HEK293T (cell line): ENCODE measurements at regions not wholly inside any gene's neighbourhood (a gene's known extent, or its start where the extent isn't known, plus 50 kb on each side); places are given as distances from the start of the nearest gene placed in this dataset.

ENCODE experiments used
- CTCF ChIA-PET: fragments of 350-600 bp; formaldehyde crosslinking; extraction: SDS; loops from one replicate; lab custom pipeline; 2021; ENCODE audit warnings: antibody characterized with exemption, inconsistent platforms; lab: Yijun Ruan, JAX
- POLR2A ChIA-PET: fragments of 350-600 bp; formaldehyde crosslinking; extraction: SDS; loops from one replicate; lab custom pipeline; 2020; ENCODE audit warnings: antibody characterized with exemption, inconsistent platforms; lab: Yijun Ruan, JAX
- DNase-seq: peaks from one replicate; pipeline ENCODE4 v3.0.0; 2012; ENCODE audit warnings: mixed read lengths; ENCODE audit errors: extremely low spot score
- ARNT ChIP-seq: fragments of 450-650 bp; IDR thresholded peaks from 2 replicates; pipeline ENCODE4 v1.6.1; 2017; ENCODE audit warnings: mild to moderate bottlenecking
- BHLHE40 ChIP-seq: fragments of 450-650 bp; IDR thresholded peaks from 2 replicates; pipeline ENCODE4 v1.6.1; 2016; ENCODE audit warnings: mild to moderate bottlenecking, moderate library complexity, borderline replicate concordance
- CTBP1 ChIP-seq: fragments of 450-650 bp; IDR thresholded peaks from 2 replicates; pipeline ENCODE4 v1.6.1; 2016; ENCODE audit warnings: borderline replicate concordance
- ELF4 ChIP-seq: fragments of 450-650 bp; IDR thresholded peaks from 2 replicates; pipeline ENCODE4 v1.6.1; 2017; ENCODE audit warnings: antibody characterized with exemption
- FOXA1 ChIP-seq: fragments of 450-650 bp; IDR thresholded peaks from 2 replicates; pipeline ENCODE4 v1.6.1; 2016; ENCODE audit warnings: mild to moderate bottlenecking
- FOXK2 ChIP-seq: fragments of 450-650 bp; IDR thresholded peaks from 2 replicates; pipeline ENCODE4 v1.6.1; 2016; ENCODE audit warnings: mild to moderate bottlenecking
- FOXM1 ChIP-seq: fragments of 450-650 bp; IDR thresholded peaks from 2 replicates; pipeline ENCODE4 v1.6.1; 2017; ENCODE audit warnings: mild to moderate bottlenecking, borderline replicate concordance
- HDGF ChIP-seq: fragments of 450-650 bp; IDR thresholded peaks from 2 replicates; pipeline ENCODE4 v1.6.1; 2017; ENCODE audit warnings: antibody characterized with exemption, borderline replicate concordance
- L3MBTL2 ChIP-seq: fragments of 450-650 bp; conservative IDR thresholded peaks from 2 replicates; pipeline ENCODE4 v1.6.1; 2016; ENCODE audit warnings: mild to moderate bottlenecking
- LEF1 ChIP-seq: fragments of 450-650 bp; IDR thresholded peaks from 2 replicates; pipeline ENCODE4 v1.6.1; 2017; ENCODE audit warnings: mild to moderate bottlenecking, borderline replicate concordance
- NFRKB ChIP-seq: fragments of 450-650 bp; IDR thresholded peaks from 2 replicates; pipeline ENCODE4 v1.6.1; 2016; ENCODE audit warnings: mild to moderate bottlenecking, moderate library complexity
- PKNOX1 ChIP-seq: fragments of 450-650 bp; IDR thresholded peaks from 2 replicates; pipeline ENCODE4 v1.6.1; 2016
- SP1 ChIP-seq: fragments of 450-650 bp; IDR thresholded peaks from 2 replicates; pipeline ENCODE4 v1.6.1; 2017
- SUZ12 ChIP-seq: fragments of 450-650 bp; IDR thresholded peaks from 2 replicates; pipeline ENCODE4 v1.6.1; 2016; ENCODE audit warnings: mild to moderate bottlenecking
- TARDBP ChIP-seq: fragments of 450-650 bp; IDR thresholded peaks from 2 replicates; pipeline ENCODE4 v1.6.1; 2016
- ZNF384 ChIP-seq: fragments of 450-650 bp; IDR thresholded peaks from 2 replicates; pipeline ENCODE4 v1.6.1; 2016

DNA sequence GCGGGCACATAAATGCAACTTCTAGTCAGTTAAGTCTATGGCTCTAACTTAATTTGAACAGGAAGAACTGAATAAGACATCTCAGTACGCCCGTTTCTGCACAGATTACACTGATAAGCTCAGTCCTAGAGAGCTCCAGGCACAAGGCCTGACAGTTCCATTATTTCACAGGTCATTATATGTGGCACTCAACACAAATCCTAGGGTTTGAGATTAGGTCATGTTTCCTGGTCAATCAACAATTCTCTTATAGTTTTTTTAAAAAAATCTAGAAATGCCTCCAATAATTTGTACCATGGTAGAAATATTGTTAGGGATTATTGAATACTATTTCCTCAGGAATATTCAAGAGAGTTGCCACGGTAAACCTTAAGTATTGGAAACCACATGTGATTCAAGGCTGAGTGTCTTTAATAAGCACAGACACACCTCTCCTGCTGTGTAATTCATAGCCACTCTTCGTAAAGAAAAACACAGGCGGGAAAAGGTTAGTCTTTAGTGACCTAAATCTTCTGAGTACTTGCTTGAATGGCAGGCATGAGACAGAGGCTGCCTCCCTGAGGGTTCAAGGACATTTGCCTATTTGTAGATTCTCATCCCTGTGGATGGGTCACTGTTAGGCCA is 342.9 kb upstream of the ADGRL3 start:
- ChIA-PET CTCF (no interaction called here), POLR2A (no interaction called here)
- no peak for TF ChIP-seq ARNT
- peak; percentile 79 for TF ChIP-seq PKNOX1
- peak; percentile 13 for DNase-seq

DNA sequence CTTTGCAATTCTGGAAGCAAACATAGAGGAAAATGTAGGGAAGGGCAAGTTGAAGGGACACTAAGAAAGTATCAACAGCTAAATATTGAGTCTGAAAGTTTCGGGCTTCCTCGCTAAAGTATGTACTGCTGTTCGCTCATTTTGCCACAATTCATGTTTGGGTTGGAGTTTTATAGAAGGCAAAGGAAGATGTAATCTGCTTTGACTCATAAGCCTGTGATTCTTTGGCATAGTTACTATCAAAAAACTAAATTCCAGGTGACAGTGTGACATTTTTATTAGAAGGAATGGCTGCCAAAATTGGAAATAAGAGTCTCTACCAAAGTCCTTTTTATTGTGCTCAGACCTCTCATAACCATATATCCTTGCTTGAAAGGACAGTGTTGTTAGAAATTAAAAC is 336.7 kb upstream of the ADGRL3 start:
- POLR2A ChIA-PET: no interaction called here
- CTCF ChIA-PET: no interaction called here

DNA sequence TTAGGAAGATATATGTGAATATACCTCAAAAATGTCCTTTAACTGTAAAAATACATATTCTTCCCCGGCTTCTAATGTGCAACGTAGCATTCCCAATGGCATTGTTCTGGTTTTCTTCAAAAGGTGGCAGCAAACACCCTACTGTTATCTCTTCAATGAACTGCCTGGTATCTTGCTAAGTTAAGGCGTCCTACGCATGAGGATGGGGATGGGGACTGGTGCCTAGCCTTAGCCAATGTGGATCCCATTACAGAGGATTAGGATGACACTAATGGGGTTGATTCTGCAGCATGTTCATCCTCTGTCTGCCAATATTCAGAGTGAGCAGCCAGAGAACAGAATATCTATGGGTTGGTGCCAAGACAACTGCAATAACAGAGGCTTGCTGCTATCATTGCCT is 334.9 kb upstream of the ADGRL3 start:
- CTCF ChIA-PET: no interaction called here
- POLR2A ChIA-PET: no interaction called here
- peak; percentile 12 for DNase-seq
- TF ChIP-seq ARNT: no peak

More for the DNA sequence above, 336.7 kb upstream of the ADGRL3 start:
- no peak for DNase-seq
- no peak for TF ChIP-seq L3MBTL2
- no peak for TF ChIP-seq FOXK2
- no peak for TF ChIP-seq TARDBP
- TF ChIP-seq FOXA1: no peak
- no peak for TF ChIP-seq LEF1
- TF ChIP-seq PKNOX1: no peak
- no peak for TF ChIP-seq CTBP1
- no peak for TF ChIP-seq BHLHE40
- TF ChIP-seq ARNT: no peak
- no peak for TF ChIP-seq HDGF
- TF ChIP-seq ZNF384: no peak
- no peak for TF ChIP-seq ELF4
- no peak for TF ChIP-seq FOXM1
- TF ChIP-seq SP1: no peak
- no peak for TF ChIP-seq NFRKB
- no peak for TF ChIP-seq SUZ12

- no peak for TF ChIP-seq SUZ12
- no peak for TF ChIP-seq PKNOX1
- no peak for TF ChIP-seq HDGF
- no peak for TF ChIP-seq SP1
- no peak for TF ChIP-seq TARDBP
- TF ChIP-seq ZNF384: no peak
- POLR2A ChIA-PET: no interaction called here
- CTCF ChIA-PET: no interaction called here
- DNase-seq: no peak
These were observed 331.7 kb upstream of the ADGRL3 start for GRCh38 chr4:60868232-60868960.

- ChIA-PET POLR2A (no interaction called here), CTCF (no interaction called here)
- no peak for DNase-seq
- TF ChIP-seq BHLHE40: no peak
- no peak for TF ChIP-seq TARDBP
- TF ChIP-seq ELF4: no peak
- TF ChIP-seq FOXK2: no peak
- no peak for TF ChIP-seq FOXA1
- no peak for TF ChIP-seq HDGF
- no peak for TF ChIP-seq PKNOX1
- TF ChIP-seq ARNT: no peak
These were observed 320.9 kb upstream of the ADGRL3 start for GRCh38 chr4:60879135-60879701.

DNA sequence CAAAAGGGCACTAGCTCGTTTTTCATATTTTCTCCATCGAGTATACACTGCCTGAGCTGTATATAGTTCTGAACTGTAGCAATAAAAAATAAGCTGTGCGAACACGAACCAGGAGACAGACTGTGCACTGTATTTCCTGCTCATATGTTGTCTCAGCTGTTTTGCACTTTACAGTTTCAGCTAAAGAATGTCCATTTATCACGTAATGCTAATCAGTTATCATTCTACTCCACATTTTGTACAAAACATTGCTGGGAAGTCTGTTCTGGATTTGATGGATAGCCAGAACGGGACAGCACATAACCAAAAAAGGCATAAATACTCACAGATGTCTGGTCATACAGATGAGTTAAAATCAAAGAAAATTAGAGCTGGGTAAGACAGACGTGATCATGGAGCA is 315.5 kb upstream of the ADGRL3 start:
- TF ChIP-seq TARDBP: no peak
- no peak for TF ChIP-seq CTBP1
- no peak for TF ChIP-seq SP1
- TF ChIP-seq HDGF: no peak
- TF ChIP-seq ZNF384: no peak
- DNase-seq: no peak
- POLR2A ChIA-PET: no interaction called here
- CTCF ChIA-PET: no interaction called here
